RWPE1 (cell line): ENCODE measurements at regions not wholly inside any gene's neighbourhood (a gene's known extent, or its start where the extent isn't known, plus 50 kb on each side); places are given as distances from the start of the nearest gene placed in this dataset.
"Not testable (repeated sequence)": the region's sequence is repeated elsewhere in the genome, so short reads cannot be mapped to it uniquely, and the experiment has no call there.

Experiments
- CTCF ChIA-PET: fragments of 350-600 bp; sonication (Branson Sonifier 250); formaldehyde crosslinking; extraction: SDS; loops from one replicate; lab custom pipeline; 2021; lab: Yijun Ruan, JAX
- POLR2A ChIA-PET: fragments of 400-600 bp; formaldehyde crosslinking; extraction: SDS; loops from one replicate; lab custom pipeline; 2020; ENCODE audit warnings: antibody characterized with exemption; ENCODE audit not compliant: low non-redundant PET; lab: Yijun Ruan, JAX
- DNase-seq: peaks from one replicate; pipeline ENCODE4 v3.0.0; 2012; ENCODE audit warnings: low spot score
- H3K27ac ChIP-seq: fragments of 450-650 bp; 2 replicates; pipeline ENCODE4 v1.5.1; 2017
- TF ChIP-seq, protein P1 (sequence below): fragments of 450-650 bp; conservative IDR thresholded peaks from 2 replicates; pipeline ENCODE4 v1.5.1; 2017; ENCODE audit warnings: low read depth, mild to moderate bottlenecking

- POLR2A ChIA-PET, result no interaction called here
- DNase-seq, result no peak
- TF ChIP-seq, protein P1, sequence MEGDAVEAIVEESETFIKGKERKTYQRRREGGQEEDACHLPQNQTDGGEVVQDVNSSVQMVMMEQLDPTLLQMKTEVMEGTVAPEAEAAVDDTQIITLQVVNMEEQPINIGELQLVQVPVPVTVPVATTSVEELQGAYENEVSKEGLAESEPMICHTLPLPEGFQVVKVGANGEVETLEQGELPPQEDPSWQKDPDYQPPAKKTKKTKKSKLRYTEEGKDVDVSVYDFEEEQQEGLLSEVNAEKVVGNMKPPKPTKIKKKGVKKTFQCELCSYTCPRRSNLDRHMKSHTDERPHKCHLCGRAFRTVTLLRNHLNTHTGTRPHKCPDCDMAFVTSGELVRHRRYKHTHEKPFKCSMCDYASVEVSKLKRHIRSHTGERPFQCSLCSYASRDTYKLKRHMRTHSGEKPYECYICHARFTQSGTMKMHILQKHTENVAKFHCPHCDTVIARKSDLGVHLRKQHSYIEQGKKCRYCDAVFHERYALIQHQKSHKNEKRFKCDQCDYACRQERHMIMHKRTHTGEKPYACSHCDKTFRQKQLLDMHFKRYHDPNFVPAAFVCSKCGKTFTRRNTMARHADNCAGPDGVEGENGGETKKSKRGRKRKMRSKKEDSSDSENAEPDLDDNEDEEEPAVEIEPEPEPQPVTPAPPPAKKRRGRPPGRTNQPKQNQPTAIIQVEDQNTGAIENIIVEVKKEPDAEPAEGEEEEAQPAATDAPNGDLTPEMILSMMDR, result no peak
- CTCF ChIA-PET, result no interaction called here
- H3K27ac ChIP-seq, result no peak overlapping the region
These were observed 929.1 kb downstream of the STIM2 start for GRCh38 chr4:27789773-27790172.

GRCh38 chr4:27790911-27791310 is 930.3 kb downstream of the STIM2 start:
- no peak overlapping the region for H3K27ac ChIP-seq
- peak; percentile 31 for DNase-seq
- POLR2A ChIA-PET, result no interaction called here
- TF ChIP-seq, protein P1, result no peak
- CTCF ChIA-PET, result no interaction called here

- no peak for DNase-seq
- TF ChIP-seq, protein P1, result no peak
- CTCF ChIA-PET, result interaction anchor here (0.6 kb wide), 1 partner anchor 519 kb away, joined by 4 read pairs; no protein-coding TSS in a partner anchor
- H3K27ac ChIP-seq, result no peak overlapping the region
- POLR2A ChIA-PET, result no interaction called here
These were observed 931.0 kb downstream of the STIM2 start for GRCh38 chr4:27791640-27792039.

DNA sequence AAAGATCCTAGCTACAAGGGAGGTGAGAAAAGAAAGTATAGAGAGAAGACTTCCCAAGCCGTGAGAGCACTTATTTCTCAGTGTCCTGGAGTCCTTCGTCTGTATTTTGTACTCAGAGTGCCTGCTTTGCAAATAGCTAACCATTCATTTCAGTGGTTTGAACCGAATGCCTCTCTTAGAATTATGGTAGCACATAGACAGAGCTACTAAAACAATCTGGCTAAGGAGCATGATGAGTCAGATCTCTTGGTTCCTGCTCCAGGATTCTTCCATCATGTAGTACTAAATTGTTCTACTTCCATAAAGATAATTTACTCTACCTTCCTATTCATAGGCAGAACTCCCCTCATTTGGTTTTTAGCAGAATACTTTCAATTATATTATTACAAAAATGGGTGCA is 946.6 kb downstream of the STIM2 start:
- DNase-seq, result no peak
- POLR2A ChIA-PET, result no interaction called here
- CTCF ChIA-PET, result interaction anchor here (0.5 kb wide), 1 partner anchor 623 kb away, joined by 3 read pairs; no protein-coding TSS in a partner anchor
- no peak overlapping the region for H3K27ac ChIP-seq
- TF ChIP-seq, protein P1, result no peak

GRCh38 chr4:27811948-27812347 is 951.3 kb downstream of the STIM2 start:
- no peak for DNase-seq
- H3K27ac ChIP-seq, result no peak overlapping the region
- TF ChIP-seq, protein P1, result no peak
- ChIA-PET CTCF (no interaction called here), POLR2A (no interaction called here)

DNA sequence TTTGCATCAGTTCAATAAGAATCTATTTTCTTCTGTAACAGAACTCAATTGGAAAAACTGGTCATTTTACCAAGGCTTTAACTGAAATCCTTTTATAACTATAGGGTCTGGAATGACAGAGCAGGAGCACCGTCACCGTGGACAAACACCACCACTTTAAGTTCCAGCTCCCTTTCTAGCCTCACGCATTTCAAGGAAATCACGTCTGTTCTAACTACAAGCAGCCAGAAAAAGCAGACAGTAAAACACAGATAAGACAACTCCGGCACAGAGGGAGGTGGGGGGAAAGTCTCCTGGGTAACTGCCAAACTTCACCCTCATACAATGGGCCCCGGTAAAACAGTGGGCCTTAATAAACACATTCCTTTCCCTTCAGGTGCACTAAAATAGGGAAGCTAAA is 952.6 kb downstream of the STIM2 start:
- CTCF ChIA-PET, result interaction anchor here (0.7 kb wide), 1 partner anchor 383 kb away, joined by 3 read pairs; no protein-coding TSS in a partner anchor
- H3K27ac ChIP-seq, DNase-seq, POLR2A ChIA-PET: not testable (repeated sequence)

DNA sequence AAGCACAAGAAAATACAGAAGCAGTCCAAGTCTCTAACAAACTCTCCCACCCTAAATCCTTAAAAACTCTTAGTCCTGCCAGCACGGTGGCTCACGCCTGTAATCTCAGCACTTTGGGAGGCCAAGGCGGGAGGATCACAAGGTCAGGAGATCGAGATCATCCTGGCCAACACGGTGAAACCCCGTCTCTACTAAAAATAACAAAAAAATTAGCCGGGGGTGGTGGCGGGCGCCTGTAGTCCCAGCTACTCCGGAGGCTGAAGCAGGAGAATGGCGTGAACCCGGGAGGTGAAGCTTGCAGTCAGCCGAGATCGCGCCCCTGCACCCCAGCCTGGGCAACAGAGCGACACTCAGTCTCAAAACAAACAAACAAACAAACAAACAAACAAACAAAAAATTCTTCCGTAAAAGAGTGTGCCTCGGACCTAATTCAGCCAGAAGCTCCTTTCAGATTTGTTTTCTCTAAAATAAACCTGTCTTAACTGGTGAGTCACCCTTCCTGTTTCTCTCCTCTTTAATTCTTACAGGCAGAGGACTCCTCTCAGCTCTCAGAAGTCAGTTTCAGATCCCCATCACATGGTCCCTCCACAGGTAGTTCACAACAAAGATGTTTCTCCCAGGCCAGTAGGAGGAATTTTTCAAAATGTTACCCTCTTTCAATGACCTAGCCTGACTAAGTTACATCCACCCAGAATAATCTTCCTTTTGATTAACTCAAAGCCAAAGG is 953.2 kb downstream of the STIM2 start:
- DNase-seq, POLR2A ChIA-PET, H3K27ac ChIP-seq: not testable (repeated sequence)
- CTCF ChIA-PET, result interaction anchor here (0.7 kb wide), 1 partner anchor 382 kb away, joined by 3 read pairs; no protein-coding TSS in a partner anchor
